GM23338 (cell line): ENCODE measurements at regions not wholly inside any gene's neighbourhood (a gene's known extent, or its start where the extent isn't known, plus 50 kb on each side); places are given as distances from the start of the nearest gene placed in this dataset.

Source experiments
- ATAC-seq: fragments of 200-7000 bp; cut with Tn5 transposase; 3 replicates; pipeline ENCODE4 v1.9.1; 2020
- DNase-seq: peaks from one replicate; pipeline ENCODE4 v3.0.0-alpha.2; 2015; ENCODE audit warnings: low spot score
- H2AFZ ChIP-seq: fragments of 200-600 bp; sonication (generic); 2 replicates; pipeline ENCODE4 v1.8.0; 2016; ENCODE audit warnings: antibody characterized with exemption, mild to moderate bottlenecking, moderate library complexity
- H3F3A ChIP-seq: fragments of 200-600 bp; sonication (generic); replicated peaks from 2 replicates; pipeline ENCODE4 v1.8.0; 2017; ENCODE audit warnings: antibody characterized with exemption, mixed run types, low read depth
- H3K27ac ChIP-seq: fragments of 200-600 bp; sonication (generic); 2 replicates; pipeline ENCODE4 v1.6.1; 2016; ENCODE audit warnings: low read depth
- H3K27me3 ChIP-seq: fragments of 200-600 bp; sonication (generic); 2 replicates; pipeline ENCODE4 v1.8.0; 2016; ENCODE audit warnings: mild to moderate bottlenecking, mixed run types, moderate library complexity; ENCODE audit not compliant: insufficient read depth
- H3K36me3 ChIP-seq: fragments of 200-600 bp; sonication (generic); 2 replicates; pipeline ENCODE4 v1.8.0; 2016; ENCODE audit warnings: mild to moderate bottlenecking; ENCODE audit not compliant: insufficient read depth
- H3K4me1 ChIP-seq: fragments of 200-600 bp; sonication (generic); 2 replicates; pipeline ENCODE4 v1.8.0; 2016; ENCODE audit warnings: mild to moderate bottlenecking, moderate library complexity; ENCODE audit not compliant: insufficient read depth
- H3K4me2 ChIP-seq: fragments of 200-600 bp; sonication (generic); 2 replicates; pipeline ENCODE4 v1.7.1; 2017; ENCODE audit warnings: mixed run types
- H3K4me3 ChIP-seq: fragments of 200-600 bp; sonication (generic); 2 replicates; pipeline ENCODE4 v1.6.1; 2016; ENCODE audit warnings: mixed run types
- H3K79me2 ChIP-seq: fragments of 200-600 bp; sonication (generic); replicated peaks from 2 replicates; pipeline ENCODE4 v1.8.0; 2017; ENCODE audit warnings: mild to moderate bottlenecking; ENCODE audit not compliant: insufficient read depth
- H3K9me2 ChIP-seq: fragments of 200-600 bp; sonication (generic); 2 replicates; pipeline ENCODE4 v1.8.0; 2017; ENCODE audit not compliant: insufficient read depth
- H4K20me1 ChIP-seq: fragments of 200-600 bp; sonication (generic); replicated peaks from 2 replicates; pipeline ENCODE4 v1.8.0; 2017; ENCODE audit warnings: mild to moderate bottlenecking; ENCODE audit not compliant: insufficient read depth
- H3K27ac Mint-ChIP-seq: 2 replicates; pipeline ENCODE4 v1.8.0; 2020; ENCODE audit warnings: inconsistent platforms, mild to moderate bottlenecking, moderate library complexity, mixed read lengths
- H3K27me3 Mint-ChIP-seq: 3 replicates; pipeline ENCODE4 v1.8.0; 2022; ENCODE audit warnings: low read depth, mild to moderate bottlenecking, moderate library complexity, mixed read lengths, inconsistent platforms; ENCODE audit not compliant: insufficient read depth, poor library complexity
- H3K36me3 Mint-ChIP-seq: 3 replicates; pipeline ENCODE4 v1.8.0; 2021; ENCODE audit warnings: low read depth, mild to moderate bottlenecking, inconsistent platforms, moderate library complexity, mixed read lengths
- H3K4me1 Mint-ChIP-seq: 3 replicates; pipeline ENCODE4 v1.8.0; 2020; ENCODE audit warnings: mild to moderate bottlenecking, inconsistent platforms, mixed read lengths
- H3K4me3 Mint-ChIP-seq: 3 replicates; pipeline ENCODE4 v1.8.0; 2021; ENCODE audit warnings: moderate library complexity, mild to moderate bottlenecking, inconsistent platforms, mixed read lengths
- H3K9me3 Mint-ChIP-seq: 3 replicates; pipeline ENCODE4 v1.8.0; 2020; ENCODE audit warnings: moderate library complexity, mild to moderate bottlenecking, inconsistent platforms, mixed read lengths
- CREB1 ChIP-seq: fragments of 250-450 bp; sonication (Bioruptor Pico); IDR thresholded peaks from 2 replicates; pipeline ENCODE4 v1.5.0; 2020; ENCODE audit warnings: low read depth, mild to moderate bottlenecking, moderate library complexity
- CTCF ChIP-seq, 2 experiments: fragments of 200-600 bp in 1 of 2; sonication (generic) in 1 of 2; conservative IDR thresholded peaks; 2 replicates each; pipeline versions ENCODE4 v1.5.1 to v1.6.1; 2016 to 2017; ENCODE audit warnings: antibody characterized with exemption in 2 of 2, low read depth in 2 of 2, mild to moderate bottlenecking in 2 of 2, moderate library complexity in 1 of 2
- EZH2 ChIP-seq: fragments of 200-600 bp; sonication (generic); IDR thresholded peaks from one replicate; pipeline ENCODE4 v1.8.0; 2017; ENCODE audit warnings: antibody characterized with exemption, mild to moderate bottlenecking, low read depth; ENCODE audit not compliant: unreplicated experiment
- EZH2phosphoT487 ChIP-seq: fragments of 200-600 bp; sonication (generic); IDR thresholded peaks from one replicate; pipeline ENCODE4 v1.8.1; 2018; ENCODE audit warnings: antibody characterized with exemption; ENCODE audit not compliant: unreplicated experiment
- JUNB ChIP-seq: IDR thresholded peaks from one replicate; pipeline ENCODE4 v1.6.1; 2016; ENCODE audit warnings: antibody characterized with exemption; ENCODE audit not compliant: unreplicated experiment
- NANOG ChIP-seq: IDR thresholded peaks from 2 replicates; pipeline ENCODE4 v1.6.1; 2016; ENCODE audit warnings: antibody characterized with exemption, borderline replicate concordance
- POLR2AphosphoS5 ChIP-seq: IDR thresholded peaks from 2 replicates; pipeline ENCODE4 v1.6.1; 2016; ENCODE audit warnings: antibody characterized with exemption, low read depth
- STAT1 ChIP-seq: IDR thresholded peaks from one replicate; pipeline ENCODE4 v1.6.1; 2016; ENCODE audit warnings: antibody characterized with exemption; ENCODE audit not compliant: unreplicated experiment
- ZNF114 ChIP-seq: fragments of 250-450 bp; sonication (Bioruptor Pico); IDR thresholded peaks from 2 replicates; pipeline ENCODE4 v1.5.0; 2020; ENCODE audit warnings: mild to moderate bottlenecking, moderate library complexity
- ZNF331 ChIP-seq: fragments of 250-450 bp; sonication (Bioruptor Pico); IDR thresholded peaks from 2 replicates; pipeline ENCODE4 v1.5.0; 2020; ENCODE audit warnings: low read depth, mild to moderate bottlenecking, moderate library complexity
- ZNF462 ChIP-seq: fragments of 250-450 bp; sonication (Bioruptor Pico); IDR thresholded peaks from 2 replicates; pipeline ENCODE4 v1.5.0; 2020; ENCODE audit warnings: mild to moderate bottlenecking, moderate library complexity
- TF ChIP-seq, protein P1 (sequence below): IDR thresholded peaks from 2 replicates; pipeline ENCODE4 v1.6.1; 2016; ENCODE audit warnings: antibody characterized with exemption
- TF ChIP-seq, protein P2 (sequence below): IDR thresholded peaks from one replicate; pipeline ENCODE4 v1.6.1; 2018; ENCODE audit warnings: antibody characterized with exemption; ENCODE audit not compliant: unreplicated experiment

DNA sequence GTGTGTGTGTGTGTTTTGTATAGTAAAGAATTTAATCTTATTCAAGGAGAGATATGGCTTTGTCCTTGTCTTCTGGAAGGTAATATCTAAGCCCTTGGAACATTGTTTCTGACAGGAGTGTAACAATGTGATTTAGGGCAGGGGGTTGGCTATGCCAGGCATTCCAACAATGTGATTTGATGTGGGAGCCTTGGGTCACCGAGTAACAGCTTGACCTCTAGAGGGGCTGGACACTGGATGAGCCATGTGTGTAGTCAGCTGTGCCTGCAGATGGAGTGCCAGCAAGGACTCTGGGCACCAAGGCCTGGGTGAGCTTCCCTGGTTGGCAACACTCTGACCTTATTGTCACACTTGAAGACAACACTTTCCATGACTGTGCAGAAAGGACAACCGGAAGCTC lies 336.1 kb upstream of the ZP4 start:
- Histone ChIP-seq H3K4me3 (no peak overlapping the region), H2AFZ (no peak overlapping the region), H3K9me2 (no peaks in the 10 kb centered on the region; the same call in 1 of the 2 replicates), H3K79me2 (no peaks in the 10 kb centered on the region), H3K4me1 (no peaks in the 10 kb centered on the region; the same call in 1 of the 2 replicates), H4K20me1 (no peaks in the 10 kb centered on the region), H3F3A (no peaks in the 10 kb centered on the region), H3K36me3 (peaks cover 6% of the 10 kb centered on the region; the same call in 1 of the 2 replicates), H3K4me2 (no peak overlapping the region), H3K27ac (no peak overlapping the region), H3K27me3 (no peaks in the 10 kb centered on the region)
- H3K36me3 Mint-ChIP-seq = peaks cover 19% of the 10 kb centered on the region; the same call in 2 of the 3 replicates
- ATAC-seq (no peak), DNase-seq (no peak)
- H3K4me1 Mint-ChIP-seq = no peaks in the 10 kb centered on the region; the same call in 2 of the 3 replicates
- H3K27me3 Mint-ChIP-seq = no peaks in the 10 kb centered on the region
- peaks cover 24% of the 10 kb centered on the region for H3K9me3 Mint-ChIP-seq
- no peak overlapping the region for H3K4me3 Mint-ChIP-seq
- TF ChIP-seq ZNF462 (CRISPR knock-in tag) (no peak), EZH2 (no peak), ZNF331 (CRISPR knock-in tag) (no peak), STAT1 (no peak), NANOG (no peak), JUNB (no peak), ZNF114 (no peak), CTCF (conservative IDR thresholded peaks at IDR 0.05; ENCODE audit: low read depth in 2 of 2) (no peak), POLR2AphosphoS5 (no peak), EZH2phosphoT487 (no peak), CREB1 (CRISPR knock-in tag) (no peak)
- TF ChIP-seq, protein P1, sequence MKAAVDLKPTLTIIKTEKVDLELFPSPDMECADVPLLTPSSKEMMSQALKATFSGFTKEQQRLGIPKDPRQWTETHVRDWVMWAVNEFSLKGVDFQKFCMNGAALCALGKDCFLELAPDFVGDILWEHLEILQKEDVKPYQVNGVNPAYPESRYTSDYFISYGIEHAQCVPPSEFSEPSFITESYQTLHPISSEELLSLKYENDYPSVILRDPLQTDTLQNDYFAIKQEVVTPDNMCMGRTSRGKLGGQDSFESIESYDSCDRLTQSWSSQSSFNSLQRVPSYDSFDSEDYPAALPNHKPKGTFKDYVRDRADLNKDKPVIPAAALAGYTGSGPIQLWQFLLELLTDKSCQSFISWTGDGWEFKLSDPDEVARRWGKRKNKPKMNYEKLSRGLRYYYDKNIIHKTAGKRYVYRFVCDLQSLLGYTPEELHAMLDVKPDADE = no peak
- TF ChIP-seq, protein P2, sequence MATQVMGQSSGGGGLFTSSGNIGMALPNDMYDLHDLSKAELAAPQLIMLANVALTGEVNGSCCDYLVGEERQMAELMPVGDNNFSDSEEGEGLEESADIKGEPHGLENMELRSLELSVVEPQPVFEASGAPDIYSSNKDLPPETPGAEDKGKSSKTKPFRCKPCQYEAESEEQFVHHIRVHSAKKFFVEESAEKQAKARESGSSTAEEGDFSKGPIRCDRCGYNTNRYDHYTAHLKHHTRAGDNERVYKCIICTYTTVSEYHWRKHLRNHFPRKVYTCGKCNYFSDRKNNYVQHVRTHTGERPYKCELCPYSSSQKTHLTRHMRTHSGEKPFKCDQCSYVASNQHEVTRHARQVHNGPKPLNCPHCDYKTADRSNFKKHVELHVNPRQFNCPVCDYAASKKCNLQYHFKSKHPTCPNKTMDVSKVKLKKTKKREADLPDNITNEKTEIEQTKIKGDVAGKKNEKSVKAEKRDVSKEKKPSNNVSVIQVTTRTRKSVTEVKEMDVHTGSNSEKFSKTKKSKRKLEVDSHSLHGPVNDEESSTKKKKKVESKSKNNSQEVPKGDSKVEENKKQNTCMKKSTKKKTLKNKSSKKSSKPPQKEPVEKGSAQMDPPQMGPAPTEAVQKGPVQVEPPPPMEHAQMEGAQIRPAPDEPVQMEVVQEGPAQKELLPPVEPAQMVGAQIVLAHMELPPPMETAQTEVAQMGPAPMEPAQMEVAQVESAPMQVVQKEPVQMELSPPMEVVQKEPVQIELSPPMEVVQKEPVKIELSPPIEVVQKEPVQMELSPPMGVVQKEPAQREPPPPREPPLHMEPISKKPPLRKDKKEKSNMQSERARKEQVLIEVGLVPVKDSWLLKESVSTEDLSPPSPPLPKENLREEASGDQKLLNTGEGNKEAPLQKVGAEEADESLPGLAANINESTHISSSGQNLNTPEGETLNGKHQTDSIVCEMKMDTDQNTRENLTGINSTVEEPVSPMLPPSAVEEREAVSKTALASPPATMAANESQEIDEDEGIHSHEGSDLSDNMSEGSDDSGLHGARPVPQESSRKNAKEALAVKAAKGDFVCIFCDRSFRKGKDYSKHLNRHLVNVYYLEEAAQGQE = no peak
- H3K27ac Mint-ChIP-seq = no peak overlapping the region
